ACC112 (cell line): ENCODE measurements at regions not wholly inside any gene's neighbourhood (a gene's known extent, or its start where the extent isn't known, plus 50 kb on each side); places are given as distances from the start of the nearest gene placed in this dataset.

Experiments
- H2AFZ ChIP-seq: fragments of 200-600 bp; sonication (generic); one replicate; pipeline ENCODE4 v1.6.0; 2017; ENCODE audit warnings: antibody characterized with exemption, low read length; ENCODE audit not compliant: unreplicated experiment
- H3K27ac ChIP-seq: fragments of 200-600 bp; sonication (generic); 2 replicates; pipeline ENCODE4 v1.5.1; 2014; ENCODE audit warnings: low read depth, mild to moderate bottlenecking, antibody characterized with exemption, low read length, moderate library complexity
- H3K27me3 ChIP-seq: fragments of 200-600 bp; sonication (generic); 2 replicates; pipeline ENCODE4 v1.6.1; 2014; ENCODE audit warnings: mild to moderate bottlenecking, antibody characterized with exemption, low read length, moderate library complexity, mixed read lengths; ENCODE audit not compliant: insufficient read depth
- H3K36me3 ChIP-seq: fragments of 200-600 bp; sonication (generic); 2 replicates; pipeline ENCODE4 v1.6.1; 2016; ENCODE audit warnings: mild to moderate bottlenecking, antibody characterized with exemption, low read length, moderate library complexity, mixed read lengths; ENCODE audit not compliant: insufficient read depth
- H3K4me1 ChIP-seq: fragments of 200-600 bp; sonication (generic); one replicate; pipeline ENCODE4 v1.6.1; 2016; ENCODE audit warnings: low read length, mixed read lengths; ENCODE audit not compliant: insufficient read depth, unreplicated experiment, control insufficient read depth
- H3K4me3 ChIP-seq: fragments of 200-600 bp; sonication (generic); 2 replicates; pipeline ENCODE4 v1.5.1; 2014; ENCODE audit warnings: mild to moderate bottlenecking, low read depth, low read length
- H3K79me2 ChIP-seq: fragments of 200-600 bp; sonication (generic); one replicate; pipeline ENCODE4 v1.6.0; 2016; ENCODE audit warnings: low read length; ENCODE audit not compliant: control insufficient read depth, unreplicated experiment, insufficient read depth

DNA sequence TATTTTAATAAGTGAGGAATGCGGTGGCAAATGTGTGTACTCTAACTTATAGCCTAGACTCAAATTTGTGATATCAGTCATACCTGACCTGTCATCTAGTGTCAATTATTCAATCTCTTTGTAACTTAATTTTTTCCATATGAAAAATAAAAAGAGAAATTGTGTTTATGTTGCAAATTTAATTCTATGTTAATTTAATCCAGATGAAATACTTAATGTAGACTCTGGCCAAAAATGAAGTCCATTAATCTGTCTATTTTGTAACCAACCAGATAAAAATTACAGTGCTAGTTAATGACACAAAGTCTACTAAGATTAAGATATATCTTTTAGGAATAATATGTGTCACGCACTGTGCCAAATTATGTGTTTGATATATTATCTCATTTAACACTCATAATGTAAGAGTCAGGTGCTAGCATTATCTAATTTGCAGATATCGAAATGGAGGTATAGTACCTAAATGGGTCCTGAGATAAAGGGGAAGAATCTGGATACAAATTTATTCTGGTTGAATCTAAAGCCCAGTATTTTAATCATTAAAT is 712.1 kb downstream of the KCTD16 start:
- H3K4me1 ChIP-seq: no peaks in the 10 kb centered on the region
- no peak overlapping the region for H3K4me3 ChIP-seq
- no peak overlapping the region for H3K27ac ChIP-seq
- H2AFZ ChIP-seq: no peak overlapping the region
- no peaks in the 10 kb centered on the region for H3K79me2 ChIP-seq
- H3K36me3 ChIP-seq: no peaks in the 10 kb centered on the region
- no peaks in the 10 kb centered on the region for H3K27me3 ChIP-seq

DNA sequence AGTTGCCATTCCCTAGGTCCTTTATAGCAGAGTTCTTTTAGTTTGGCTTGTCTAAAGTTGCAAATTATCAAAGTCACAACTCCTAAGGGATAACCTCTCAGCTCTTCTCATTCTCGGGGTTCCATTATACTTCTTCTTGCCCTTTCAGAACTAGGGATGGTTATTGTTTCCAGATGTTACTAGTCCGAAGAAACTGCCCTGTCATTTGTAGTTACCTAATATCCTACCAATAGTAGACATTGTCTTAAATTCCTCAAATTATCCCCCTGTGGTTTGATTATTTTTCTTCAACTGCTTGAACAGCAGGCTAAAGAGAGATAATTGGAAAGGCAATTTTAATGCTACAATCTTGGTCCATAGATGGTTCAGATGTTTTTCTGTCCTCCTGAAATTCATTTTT is 709.8 kb downstream of the KCTD16 start:
- no peaks in the 10 kb centered on the region for H3K36me3 ChIP-seq
- no peak overlapping the region for H3K4me3 ChIP-seq
- H3K4me1 ChIP-seq: no peaks in the 10 kb centered on the region
- H3K79me2 ChIP-seq: no peaks in the 10 kb centered on the region
- no peak overlapping the region for H2AFZ ChIP-seq
- H3K27me3 ChIP-seq: no peaks in the 10 kb centered on the region
- no peak overlapping the region for H3K27ac ChIP-seq

DNA sequence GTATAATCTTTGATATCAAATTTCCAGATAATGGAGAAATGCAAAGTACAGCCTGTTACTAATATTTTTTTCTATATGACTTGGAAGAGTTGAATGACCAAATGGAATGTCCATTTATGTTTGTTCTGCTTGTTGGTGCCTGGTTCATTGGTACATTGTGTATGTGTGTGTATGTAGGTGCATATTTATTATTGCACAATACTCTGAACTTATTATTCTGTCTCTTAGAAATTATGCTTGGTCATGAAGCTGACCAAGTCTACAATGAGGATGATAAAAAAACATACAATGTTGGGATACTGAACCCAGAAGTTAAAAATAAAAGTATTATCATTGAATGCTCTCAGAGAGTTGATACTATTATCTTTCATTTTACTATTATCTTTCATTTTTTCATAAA is 706.3 kb downstream of the KCTD16 start:
- Histone ChIP-seq H3K27ac (no peak overlapping the region), H3K4me3 (no peak overlapping the region), H3K4me1 (peaks cover 4% of the 10 kb centered on the region), H3K79me2 (no peaks in the 10 kb centered on the region), H3K36me3 (no peaks in the 10 kb centered on the region), H2AFZ (no peak overlapping the region), H3K27me3 (no peaks in the 10 kb centered on the region)

DNA sequence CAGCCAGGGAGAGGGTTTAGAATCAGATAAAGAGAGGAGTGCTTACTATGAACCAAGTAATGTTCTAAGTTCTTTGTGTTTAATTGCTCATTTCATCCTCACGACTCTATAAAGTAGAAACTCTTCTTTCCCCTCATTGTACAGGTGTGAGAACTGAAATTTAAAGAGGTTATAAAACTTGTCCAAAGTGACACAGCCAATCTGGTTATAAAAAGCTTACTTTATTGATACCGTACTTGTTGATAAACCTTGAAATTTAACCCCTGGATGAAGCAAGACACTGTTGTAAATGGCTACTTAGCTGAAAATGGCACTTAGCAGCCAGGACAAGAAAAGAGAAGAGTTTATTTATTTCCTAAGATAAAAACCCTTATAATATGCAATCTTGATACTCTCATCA is 702.4 kb downstream of the KCTD16 start:
- H3K4me1 ChIP-seq: peaks cover 4% of the 10 kb centered on the region
- no peak overlapping the region for H3K27ac ChIP-seq
- no peaks in the 10 kb centered on the region for H3K36me3 ChIP-seq
- no peak overlapping the region for H3K4me3 ChIP-seq
- H2AFZ ChIP-seq: no peak overlapping the region
- H3K27me3 ChIP-seq: no peaks in the 10 kb centered on the region
- H3K79me2 ChIP-seq: no peaks in the 10 kb centered on the region

DNA sequence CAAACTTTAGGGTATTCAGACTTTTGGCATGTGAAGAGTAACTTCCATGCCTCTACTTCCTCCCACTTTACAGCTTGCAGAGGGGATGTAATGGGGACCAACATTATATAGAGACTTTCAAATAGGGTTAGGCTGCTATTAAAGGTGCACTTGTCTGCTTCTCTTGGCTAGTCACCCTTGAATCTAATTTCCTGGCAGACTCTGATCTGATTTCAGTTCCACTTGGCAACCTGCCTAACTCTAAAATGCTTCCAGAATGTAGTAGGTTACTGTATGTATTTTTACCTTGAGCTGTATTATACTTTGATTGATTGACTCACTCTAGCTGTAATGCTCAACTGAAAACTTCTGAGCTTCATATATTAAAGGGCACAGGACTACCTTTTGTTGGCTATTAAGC is 693.4 kb downstream of the KCTD16 start:
- H3K4me3 ChIP-seq: no peak overlapping the region
- H3K27me3 ChIP-seq: no peaks in the 10 kb centered on the region
- no peak overlapping the region for H2AFZ ChIP-seq
- H3K36me3 ChIP-seq: no peaks in the 10 kb centered on the region
- H3K4me1 ChIP-seq: no peaks in the 10 kb centered on the region
- no peaks in the 10 kb centered on the region for H3K79me2 ChIP-seq
- no peak overlapping the region for H3K27ac ChIP-seq

DNA sequence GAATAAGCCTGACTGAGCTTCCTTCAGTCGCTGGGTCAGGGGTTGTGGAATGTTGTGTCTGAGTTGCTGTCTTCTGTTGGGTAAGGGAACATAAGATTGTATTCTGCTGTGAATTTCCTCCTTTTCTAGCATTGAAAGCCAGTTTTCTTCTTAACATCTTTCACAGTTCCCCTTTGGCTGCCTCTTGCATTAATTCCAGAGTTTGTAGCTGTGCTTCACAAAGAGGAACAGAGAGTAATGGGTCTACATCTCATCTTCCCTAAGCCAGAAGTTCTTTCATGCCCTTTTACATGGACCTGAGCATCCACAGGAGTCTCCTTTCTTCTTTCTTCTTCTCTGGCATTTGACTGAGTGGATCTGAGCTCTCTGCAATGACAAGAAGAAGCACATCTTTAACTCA is 686.8 kb downstream of the KCTD16 start:
- H3K79me2 ChIP-seq: no peaks in the 10 kb centered on the region
- H3K4me1 ChIP-seq: no peaks in the 10 kb centered on the region
- H3K27ac ChIP-seq: no peak overlapping the region
- H2AFZ ChIP-seq: no peak overlapping the region
- no peaks in the 10 kb centered on the region for H3K36me3 ChIP-seq
- no peak overlapping the region for H3K4me3 ChIP-seq
- H3K27me3 ChIP-seq: no peaks in the 10 kb centered on the region

DNA sequence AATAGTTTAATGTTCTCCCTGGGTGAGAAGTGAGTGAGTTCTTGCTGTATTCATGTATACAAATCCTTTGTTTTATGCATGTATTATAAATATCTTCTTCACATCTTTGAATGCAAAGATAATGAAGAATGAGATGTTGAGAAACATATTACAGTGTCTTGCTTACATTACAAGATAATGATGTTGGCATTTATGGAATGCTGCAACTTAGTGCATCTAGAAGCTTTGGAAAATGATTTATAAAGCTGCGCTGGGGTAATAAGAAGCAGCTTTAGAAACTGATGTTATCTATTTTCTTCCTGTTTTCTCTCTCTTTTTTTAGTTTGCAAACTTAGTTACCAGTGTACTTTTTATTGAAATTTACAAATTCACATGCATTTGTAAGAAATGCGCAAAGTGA is 673.4 kb downstream of the KCTD16 start:
- Histone ChIP-seq H3K27ac (no peak overlapping the region), H3K36me3 (no peaks in the 10 kb centered on the region), H3K4me1 (no peaks in the 10 kb centered on the region), H2AFZ (no peak overlapping the region), H3K27me3 (no peaks in the 10 kb centered on the region), H3K79me2 (no peaks in the 10 kb centered on the region), H3K4me3 (no peak overlapping the region)

DNA sequence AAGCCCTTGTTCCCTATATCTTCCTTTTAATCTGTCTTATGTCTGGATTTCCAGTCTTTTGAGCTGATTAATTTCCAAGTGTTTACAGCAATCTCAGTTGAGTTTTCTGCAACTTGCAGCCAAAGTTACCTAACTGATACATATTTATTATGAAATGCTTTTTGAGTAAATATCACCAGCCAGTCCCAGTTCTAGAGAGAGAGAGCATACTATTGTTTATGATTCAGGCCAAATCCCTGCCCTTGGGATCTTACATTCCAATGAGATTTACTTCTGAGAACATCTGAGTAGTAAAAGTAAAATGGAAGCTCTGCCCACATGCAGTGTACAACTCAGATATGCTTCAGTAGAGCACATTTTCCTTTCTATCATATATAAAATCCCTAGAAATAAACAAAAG is 661.7 kb downstream of the KCTD16 start:
- Histone ChIP-seq H3K27ac (no peak overlapping the region), H2AFZ (no peak overlapping the region), H3K79me2 (no peaks in the 10 kb centered on the region), H3K4me1 (no peaks in the 10 kb centered on the region), H3K4me3 (no peak overlapping the region), H3K27me3 (no peaks in the 10 kb centered on the region), H3K36me3 (no peaks in the 10 kb centered on the region)

DNA sequence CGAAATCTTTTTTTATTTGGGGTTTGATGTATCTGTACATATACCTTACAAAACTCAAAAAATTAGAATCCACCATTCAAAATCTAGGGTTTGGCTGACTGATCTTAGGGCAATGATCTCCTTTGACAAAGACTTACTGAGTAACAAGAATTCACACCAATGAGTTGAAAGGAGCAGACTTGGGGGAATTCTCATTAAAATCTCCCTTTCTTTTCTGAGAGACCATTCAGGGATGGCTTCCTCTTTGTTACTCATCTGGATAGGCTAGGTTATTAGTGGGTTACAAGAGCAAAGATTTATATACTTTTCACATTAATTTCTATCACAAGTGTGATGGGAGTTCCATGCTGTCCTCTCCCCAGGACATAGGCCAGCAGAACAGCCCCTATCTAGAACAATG is 661.0 kb downstream of the KCTD16 start:
- H3K79me2 ChIP-seq: no peaks in the 10 kb centered on the region
- no peaks in the 10 kb centered on the region for H3K36me3 ChIP-seq
- no peak overlapping the region for H3K4me3 ChIP-seq
- no peak overlapping the region for H3K27ac ChIP-seq
- no peak overlapping the region for H2AFZ ChIP-seq
- H3K4me1 ChIP-seq: no peaks in the 10 kb centered on the region
- no peaks in the 10 kb centered on the region for H3K27me3 ChIP-seq

DNA sequence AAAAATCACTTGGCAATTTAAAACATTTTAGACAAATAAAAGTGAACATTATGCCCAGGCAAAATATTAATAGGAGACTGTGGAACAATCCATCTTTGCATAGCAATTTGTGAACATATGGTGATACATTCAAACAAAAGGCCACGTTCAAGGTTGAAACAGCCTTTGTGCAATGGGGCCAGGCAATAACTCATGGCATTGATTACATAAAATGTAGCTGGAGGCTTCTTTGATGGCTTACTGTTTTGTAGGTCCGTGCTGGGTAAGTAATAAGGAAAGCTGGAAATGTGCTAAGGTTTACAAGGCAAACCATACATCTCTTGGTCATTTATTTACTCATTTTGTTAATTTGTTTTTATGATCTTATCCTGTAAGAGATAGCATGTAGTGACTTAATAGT is 651.8 kb downstream of the KCTD16 start:
- no peak overlapping the region for H3K4me3 ChIP-seq
- no peak overlapping the region for H3K27ac ChIP-seq
- H3K79me2 ChIP-seq: no peaks in the 10 kb centered on the region
- no peaks in the 10 kb centered on the region for H3K4me1 ChIP-seq
- H3K27me3 ChIP-seq: no peaks in the 10 kb centered on the region
- no peaks in the 10 kb centered on the region for H3K36me3 ChIP-seq
- no peak overlapping the region for H2AFZ ChIP-seq

DNA sequence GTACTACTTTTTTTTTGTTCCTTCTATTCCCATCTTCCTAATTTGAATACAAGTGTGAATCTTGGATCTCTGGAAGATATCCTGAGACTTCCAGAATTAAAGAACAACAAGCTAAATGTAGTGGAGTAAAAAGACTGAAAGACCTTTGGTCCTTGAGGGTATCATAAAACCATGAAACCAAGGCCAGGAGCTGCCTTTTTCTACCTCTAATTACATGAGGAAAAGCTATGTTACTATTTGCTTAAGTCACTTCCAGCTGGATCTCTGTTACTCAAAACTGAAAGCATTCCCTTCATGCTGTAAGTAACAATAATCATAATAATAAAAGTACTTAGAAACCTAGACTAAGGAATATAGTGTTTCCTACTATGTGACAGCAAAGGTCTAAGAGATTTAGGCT is 649.6 kb downstream of the KCTD16 start:
- Histone ChIP-seq H3K79me2 (no peaks in the 10 kb centered on the region), H2AFZ (no peak overlapping the region), H3K27me3 (no peaks in the 10 kb centered on the region), H3K27ac (no peak overlapping the region), H3K4me3 (no peak overlapping the region), H3K4me1 (no peaks in the 10 kb centered on the region), H3K36me3 (no peaks in the 10 kb centered on the region)
